Stimulated activated CD4-positive, alpha-beta T cell treated with anti-CD3 and anti-CD28 coated beads, Interleukin-1b, Interleukin-23, amount 100 ng/mL, for 48 hours (primary cell): ENCODE measurements at regions not wholly inside any gene's neighbourhood (a gene's known extent, or its start where the extent isn't known, plus 50 kb on each side); places are given as distances from the start of the nearest gene placed in this dataset.
"Not testable (repeated sequence)": the region's sequence is repeated elsewhere in the genome, so short reads cannot be mapped to it uniquely, and the experiment has no call there.

ENCODE experiments used
- DNase-seq: peaks from one replicate; pipeline ENCODE4 v3.0.0-alpha.2; 2020

DNA sequence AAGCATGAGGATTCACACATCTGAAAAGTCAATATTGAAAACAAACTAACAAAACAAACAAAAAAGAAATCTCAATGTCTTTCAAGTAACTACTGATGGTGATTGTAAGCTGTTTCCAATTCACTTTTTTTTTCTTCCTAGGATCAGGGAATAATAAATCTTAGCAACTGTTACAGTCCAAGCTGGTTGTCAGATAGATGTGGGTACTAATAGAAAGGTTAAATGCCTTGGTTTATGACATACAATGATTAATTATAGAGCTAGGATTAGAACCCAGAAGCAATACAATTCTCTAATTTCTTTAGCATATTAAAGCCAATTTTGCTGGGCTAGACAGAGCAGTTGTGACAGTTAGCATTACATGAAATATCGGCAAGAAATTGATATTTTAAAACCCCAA is 1301.6 kb downstream of the EPHA7 start:
- DNase-seq: no peak

DNA sequence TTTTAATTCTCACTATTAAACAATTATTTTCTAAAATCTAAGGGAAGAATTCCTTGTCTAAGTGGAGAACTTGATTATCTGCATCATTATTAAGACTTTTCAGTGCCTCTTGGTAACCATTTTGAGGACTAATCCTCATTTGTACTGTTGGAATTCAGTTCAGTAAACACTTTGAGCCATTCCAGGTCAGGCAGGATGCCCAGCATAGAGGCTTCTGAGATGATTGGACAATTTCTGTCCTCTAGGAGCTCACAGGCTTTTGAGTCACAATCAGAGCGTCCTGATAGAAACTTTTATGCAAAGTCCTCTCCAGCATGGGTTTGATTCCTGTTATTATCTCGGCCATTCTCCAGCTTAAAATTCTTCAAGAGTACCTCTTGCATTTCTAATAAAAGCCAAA is 1304.6 kb downstream of the EPHA7 start:
- no peak for DNase-seq

DNA sequence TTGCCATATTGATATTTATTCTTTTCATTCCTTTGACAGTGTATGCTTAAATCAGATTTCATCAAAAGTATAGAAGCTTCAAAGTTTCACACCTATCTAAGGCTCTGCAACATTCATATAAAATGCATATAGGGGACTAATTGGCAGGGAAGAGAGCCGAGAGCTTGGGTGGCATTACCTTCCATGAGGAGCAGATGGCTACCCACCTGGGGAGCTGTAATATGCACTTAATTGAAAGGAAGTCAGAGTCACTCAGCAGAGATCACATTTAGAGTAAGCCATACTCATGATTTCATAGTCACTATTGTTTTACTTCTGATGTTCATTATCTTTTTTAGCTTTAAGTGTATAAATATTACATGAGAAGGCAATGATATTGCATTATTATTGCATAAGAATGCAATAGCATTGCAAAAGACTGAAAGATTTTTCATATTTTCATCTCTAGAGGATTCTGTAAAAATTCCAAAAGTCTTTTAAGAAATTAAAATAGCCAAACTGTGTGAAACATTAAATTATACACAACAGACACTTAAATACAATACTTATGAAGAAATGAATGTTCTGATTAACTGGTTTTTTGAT is 1305.2 kb downstream of the EPHA7 start:
- no peak for DNase-seq

DNA sequence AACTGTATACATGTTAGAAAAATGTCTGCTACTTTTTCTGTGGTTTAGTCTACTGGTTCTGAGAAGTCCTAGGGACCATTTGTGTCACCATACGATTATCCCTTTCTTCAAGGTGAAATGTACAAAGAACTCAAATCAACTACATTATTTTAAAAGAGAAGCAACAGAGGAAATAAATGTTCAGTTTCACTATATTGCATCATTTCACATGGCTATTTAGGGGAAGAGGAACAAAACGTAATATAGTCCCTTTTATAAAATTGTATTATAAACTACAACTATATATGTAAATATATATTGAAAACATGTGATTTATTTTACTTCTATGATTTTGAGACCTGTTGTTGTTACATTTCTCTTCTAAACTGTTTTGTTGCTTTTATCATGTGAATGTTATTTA is 1308.0 kb downstream of the EPHA7 start:
- DNase-seq: no peak

DNA sequence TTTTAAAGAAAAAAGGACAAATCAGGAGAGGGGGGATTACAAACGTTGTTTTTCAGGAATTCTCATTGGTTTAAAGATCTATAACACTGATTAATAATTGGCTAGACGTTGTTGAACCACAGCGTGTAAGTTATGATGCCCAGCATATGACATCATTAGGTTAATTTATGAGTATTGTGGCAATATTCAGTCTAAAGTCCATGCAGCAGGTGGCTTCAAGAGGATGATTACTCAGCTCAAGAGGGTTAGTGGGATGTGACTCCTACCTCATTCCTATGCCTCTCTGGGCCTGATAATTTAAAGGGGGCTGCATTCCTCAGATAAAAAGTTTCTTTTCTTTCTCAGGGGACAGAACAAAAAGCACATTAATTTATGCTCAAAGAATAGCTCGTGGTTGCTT is 1309.0 kb downstream of the EPHA7 start:
- DNase-seq: no peak

DNA sequence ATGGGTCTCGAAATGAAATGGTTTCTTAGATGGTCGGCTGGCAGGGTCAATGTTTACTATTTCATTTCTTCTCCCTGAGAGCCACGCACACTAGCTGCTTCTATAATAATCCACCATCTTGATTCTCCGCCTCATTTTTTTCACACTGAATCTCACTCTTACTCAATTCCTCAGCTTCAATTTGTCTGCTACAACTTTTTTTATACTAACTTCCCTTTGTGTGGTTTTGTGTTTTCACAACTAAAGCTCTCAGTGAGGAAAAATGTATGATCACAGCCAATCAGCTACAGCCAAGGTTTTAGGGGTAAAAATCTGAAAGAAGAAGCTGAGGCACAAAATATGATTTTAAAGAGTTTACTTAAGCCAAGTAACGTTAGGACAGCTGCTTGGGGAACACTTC is 1309.4 kb downstream of the EPHA7 start:
- no peak for DNase-seq

DNA sequence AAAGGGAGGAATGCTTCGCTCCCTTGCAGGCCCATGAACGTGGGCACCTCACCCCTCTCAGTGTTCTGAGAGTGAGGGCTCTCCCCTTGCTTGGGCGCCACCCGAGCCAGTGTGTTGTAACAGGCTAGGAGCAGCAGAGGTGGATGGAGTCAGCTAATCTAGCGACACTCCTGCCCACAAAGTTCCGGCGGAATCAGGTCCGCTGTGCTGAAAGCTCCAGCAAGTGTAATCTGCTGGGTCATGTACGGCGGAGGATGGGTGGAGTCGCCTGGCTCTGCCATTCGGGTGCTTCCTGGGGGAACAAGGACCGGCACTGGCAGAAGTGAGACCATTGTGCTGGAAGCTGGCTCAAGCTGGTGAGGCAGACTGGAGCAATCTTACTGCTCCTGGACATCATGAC is 1310.1 kb downstream of the EPHA7 start:
- DNase-seq: no peak

DNA sequence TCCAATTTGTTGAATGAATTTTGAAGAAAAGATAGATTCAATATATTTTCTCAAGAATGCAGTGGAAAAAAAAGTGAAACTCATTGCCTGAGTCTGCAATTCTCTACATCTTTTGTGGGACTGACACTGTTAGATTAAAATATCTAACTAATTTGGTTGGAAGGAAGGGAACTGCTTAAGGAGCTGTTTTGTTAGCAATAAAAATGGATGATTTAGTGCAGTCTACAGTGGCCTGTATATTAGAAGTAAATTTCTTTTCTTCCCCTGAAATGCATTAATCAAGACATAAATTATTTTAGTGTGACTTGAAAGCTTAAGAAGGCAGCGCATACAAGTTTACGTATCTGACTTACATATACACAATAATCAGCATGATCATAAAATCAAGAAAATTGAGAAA is 1332.6 kb downstream of the EPHA7 start:
- no peak for DNase-seq

DNA sequence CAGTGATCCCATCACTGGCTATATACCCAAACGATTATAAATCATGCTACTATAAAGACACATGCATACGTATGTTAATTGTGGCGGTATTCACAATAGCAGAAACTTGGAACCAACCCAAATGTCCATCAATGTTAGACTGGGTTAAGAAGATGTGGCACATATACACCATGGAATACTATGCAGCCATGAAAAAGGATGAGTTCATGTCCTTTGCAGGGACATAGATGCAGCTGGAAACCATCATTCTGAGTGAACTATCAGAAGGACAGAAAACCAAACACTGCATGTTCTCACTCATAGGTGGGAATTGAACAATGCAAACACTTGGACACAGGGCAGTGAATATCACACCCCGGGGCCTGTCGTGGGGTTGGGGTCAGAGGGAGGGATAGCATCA is 1335.4 kb downstream of the EPHA7 start:
- DNase-seq: not testable (repeated sequence)

DNA sequence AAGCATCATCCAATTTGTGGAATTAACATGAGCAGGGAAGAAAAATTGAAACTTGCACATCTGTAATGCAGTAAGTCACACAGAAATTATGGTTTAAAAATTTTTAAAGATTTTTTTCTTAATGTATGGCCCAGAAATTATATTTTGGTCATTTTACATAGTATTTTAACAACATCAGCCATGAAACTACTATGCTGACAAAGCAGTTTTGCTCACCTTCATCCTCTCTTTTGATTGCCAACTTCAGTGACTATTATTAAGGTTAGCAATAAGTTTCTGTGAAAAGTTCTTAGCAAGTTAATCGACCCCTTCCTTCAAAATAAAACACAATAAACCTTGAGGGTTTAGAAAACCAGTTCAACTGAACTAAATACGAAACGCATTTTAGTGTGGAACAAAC is 1347.0 kb downstream of the EPHA7 start:
- DNase-seq: no peak

DNA sequence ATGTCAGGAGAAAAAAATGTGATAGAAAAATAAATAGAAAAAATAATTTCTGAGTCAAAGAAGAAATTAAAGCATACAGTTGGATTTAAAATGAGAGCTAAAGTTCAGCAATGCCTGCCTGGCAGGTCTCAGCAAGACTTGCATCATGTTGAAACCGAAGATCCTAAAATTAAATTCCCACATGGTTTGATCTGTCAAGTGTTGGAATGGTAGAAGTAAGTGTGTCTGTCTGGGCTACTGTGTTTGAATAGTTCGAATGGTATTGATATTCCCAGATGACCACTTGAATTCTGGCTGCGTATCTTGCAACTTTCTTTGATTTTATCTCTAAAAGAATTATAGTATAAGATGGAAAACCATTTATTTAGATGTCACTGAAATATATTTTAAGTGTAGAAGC is 1349.6 kb downstream of the EPHA7 start:
- DNase-seq: no peak

DNA sequence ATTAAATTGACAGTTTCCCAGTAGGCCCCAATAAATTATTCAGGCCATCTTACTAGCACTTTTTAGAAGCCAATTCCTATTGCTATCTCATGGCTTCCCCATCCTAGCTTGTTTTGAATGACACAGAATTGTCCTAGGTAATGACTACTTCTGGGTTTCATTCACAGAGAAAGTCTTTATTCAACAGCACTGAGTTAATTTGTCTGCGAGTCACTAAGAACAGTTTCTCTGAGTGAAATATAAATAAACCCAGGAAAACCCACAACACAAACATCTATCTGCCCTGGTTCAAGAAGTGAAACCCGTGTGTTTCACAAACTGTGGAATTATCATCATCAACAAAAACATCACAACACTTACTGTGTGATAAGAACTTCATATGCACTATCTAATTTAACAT is 1366.8 kb downstream of the EPHA7 start:
- no peak for DNase-seq

DNA sequence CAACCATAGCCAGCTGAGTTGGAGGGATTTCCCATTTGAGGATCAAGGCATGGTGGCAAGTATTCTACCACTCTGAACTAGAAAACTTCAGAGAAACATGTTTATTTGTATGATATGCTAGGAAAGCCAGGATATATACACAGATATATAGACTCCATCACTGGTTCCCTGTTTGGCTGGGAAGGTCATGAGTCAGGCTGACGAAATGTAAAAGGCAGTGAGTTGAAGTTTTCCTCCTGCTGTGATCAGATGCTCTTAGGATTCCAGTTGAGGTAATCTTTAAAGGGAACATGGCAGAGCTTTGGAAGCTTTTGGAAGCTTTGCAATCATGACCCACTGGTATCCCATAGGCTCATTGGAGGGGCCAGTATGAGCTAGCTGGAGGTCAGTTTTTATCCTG is 1369.1 kb downstream of the EPHA7 start:
- DNase-seq: no peak

DNA sequence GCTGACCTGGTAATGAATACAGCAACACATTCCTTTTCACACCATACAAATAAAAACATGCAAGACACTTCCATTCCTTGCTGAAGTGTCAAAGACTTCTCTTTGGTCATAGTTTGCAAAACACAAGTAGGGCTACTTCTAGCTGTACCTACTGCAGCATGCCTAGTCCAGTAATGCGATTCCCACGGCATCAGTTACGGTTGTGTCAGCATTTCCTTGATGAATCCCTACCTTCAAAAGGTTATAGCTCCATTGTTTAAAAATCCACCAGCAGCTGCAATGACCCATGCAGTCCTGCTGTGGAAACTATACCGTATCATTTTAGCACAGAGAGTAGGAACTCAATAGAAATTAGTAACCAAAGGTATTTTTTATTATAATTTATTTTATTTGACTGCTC is 1371.5 kb downstream of the EPHA7 start:
- DNase-seq: no peak

DNA sequence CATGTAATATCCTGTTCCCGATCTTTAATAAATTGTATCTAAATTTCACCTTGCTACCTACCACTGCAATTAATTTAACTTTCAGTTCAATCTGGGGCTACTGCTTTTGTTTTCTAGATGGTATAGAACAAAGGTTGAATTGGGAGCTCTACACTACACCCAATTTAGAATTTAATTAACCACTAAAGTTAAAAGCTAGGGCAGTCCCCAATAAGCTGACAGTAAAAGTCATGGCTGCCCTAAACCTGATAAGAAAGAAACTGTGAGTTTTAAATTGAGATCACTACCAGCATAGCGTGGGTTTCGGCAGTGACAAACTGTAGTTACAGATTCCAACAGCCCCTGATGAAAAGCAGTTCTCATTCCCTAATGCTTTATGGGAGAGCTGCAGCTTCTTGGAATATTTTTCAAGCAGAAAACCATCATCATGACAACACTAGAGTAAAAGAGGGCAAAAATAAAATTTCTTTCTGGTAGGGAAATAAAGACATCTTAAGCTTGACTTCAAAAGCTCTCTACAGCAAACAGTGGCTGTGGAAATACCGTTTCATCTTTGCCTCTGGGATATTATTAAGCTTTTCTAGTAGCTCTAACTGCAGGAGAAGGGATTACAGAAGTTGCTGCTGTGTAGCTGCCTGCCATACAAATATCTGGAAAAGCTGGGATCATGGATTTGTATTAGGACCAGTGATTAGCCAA is 1372.1 kb downstream of the EPHA7 start:
- DNase-seq: no peak

DNA sequence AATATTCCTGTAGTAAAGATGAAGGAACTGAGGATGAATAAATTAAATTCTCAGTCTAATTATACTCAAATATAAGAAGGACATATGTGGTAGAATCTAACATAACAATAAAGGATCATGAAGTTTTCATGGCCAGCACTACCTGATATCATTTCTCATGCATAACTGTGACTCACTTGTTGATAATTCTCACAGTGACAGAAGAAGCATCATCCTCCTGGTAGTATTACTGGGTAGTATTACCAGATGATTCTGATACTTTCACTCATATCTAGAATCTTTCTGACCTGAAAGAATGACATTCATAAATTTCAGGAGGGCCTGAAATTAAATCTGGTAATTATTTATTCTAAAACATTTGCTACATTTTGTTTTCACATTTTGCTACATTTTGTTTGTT is 1375.0 kb downstream of the EPHA7 start:
- no peak for DNase-seq

DNA sequence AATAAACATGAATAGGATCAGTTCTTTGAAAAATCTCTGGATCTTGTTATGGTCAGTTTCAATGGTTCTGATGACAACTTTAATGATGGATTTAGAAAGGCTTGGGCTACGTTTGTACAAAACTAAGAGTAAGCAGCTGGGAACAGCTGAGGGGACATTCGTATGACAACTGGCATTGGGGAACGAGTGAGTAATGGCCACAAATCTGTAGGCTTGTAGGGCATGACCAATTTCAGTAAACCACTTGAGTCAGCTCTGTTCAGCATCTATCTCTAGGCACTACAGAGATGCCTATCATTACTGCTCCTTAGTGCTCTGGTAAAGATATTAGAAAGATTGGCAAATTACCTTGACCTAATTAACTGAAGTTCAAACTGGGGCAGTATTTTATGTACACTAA is 1375.6 kb downstream of the EPHA7 start:
- DNase-seq: no peak

DNA sequence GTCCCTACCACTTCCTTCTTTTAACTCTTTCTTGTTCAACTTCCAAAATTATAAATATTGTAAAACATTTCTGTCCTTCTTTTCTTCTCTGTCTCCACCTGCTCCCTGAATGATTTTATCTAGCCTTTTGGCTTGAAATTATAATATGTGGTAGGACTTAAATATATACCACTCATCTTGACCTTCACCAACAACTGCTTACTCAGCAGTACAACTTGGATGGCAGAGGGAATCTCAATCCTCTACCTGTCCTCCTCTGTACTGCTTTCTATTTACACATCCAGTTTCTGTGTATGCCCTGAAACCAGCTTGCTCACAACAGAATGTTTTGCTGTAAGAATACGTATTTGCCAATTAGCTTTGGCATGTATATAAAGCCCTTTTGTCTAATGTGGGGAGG is 1392.5 kb downstream of the EPHA7 start:
- DNase-seq: no peak

DNA sequence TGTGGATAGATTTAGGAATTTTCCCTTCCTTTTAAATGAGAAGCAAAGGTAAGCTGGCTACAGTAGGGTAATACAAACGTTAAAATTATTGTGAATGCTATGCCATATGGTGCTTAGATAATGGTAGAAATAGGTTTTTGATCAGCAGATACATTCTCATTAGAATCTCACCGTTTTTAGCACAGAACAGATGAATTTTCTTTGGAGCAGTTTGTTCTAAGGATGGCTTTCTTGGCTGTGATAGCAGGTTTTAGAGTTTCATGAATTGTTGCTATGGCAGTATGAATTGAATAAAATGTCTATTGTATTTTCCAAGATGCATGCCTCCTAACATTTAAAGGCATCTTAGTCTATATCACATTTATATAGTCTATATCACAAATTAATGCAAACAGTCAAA is 1394.5 kb downstream of the EPHA7 start:
- no peak for DNase-seq

DNA sequence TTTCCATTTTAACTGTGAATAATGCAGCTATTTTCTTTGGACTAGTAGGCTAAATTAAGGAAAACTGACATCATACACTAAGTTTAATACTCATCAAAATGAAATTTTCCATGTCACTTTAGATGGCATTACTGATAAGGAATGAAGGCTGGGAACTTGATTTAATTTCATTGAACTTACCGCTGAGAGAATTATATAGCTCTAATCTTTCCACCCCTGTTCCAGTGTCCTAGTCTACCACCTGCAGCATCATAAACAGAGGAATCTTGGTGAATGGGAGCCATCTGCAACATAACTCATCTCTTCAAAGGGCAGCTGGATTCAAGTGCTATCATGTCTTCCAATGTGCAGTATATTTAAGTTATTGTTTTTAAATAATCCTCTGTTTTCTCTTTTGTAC is 1395.2 kb downstream of the EPHA7 start:
- DNase-seq: no peak

DNA sequence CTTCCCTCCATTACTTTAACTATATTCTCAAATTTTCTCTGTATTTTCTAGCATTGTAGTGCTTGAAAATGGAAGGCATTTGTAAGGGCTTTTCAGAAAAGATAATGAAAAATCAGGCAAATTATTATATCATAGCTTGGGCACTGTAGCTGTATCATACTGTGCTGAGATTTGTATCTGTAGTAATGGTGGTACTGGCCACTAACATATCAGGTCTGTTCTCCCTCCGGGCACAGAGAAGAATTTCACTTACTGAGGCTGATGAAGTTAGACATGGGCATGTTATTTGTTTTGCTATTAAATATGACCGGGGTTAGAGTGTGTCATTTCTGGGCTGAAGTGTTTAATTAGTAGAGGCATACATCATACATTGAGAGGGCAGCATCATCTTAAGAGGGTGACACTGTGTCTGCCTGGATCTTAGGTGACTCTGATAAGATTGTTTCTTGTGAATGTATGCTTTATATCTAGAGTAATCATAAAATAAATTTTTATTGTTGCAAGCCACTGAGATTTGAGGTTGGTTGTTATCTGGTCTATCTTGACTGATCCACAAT is 1395.9 kb downstream of the EPHA7 start:
- no peak for DNase-seq

DNA sequence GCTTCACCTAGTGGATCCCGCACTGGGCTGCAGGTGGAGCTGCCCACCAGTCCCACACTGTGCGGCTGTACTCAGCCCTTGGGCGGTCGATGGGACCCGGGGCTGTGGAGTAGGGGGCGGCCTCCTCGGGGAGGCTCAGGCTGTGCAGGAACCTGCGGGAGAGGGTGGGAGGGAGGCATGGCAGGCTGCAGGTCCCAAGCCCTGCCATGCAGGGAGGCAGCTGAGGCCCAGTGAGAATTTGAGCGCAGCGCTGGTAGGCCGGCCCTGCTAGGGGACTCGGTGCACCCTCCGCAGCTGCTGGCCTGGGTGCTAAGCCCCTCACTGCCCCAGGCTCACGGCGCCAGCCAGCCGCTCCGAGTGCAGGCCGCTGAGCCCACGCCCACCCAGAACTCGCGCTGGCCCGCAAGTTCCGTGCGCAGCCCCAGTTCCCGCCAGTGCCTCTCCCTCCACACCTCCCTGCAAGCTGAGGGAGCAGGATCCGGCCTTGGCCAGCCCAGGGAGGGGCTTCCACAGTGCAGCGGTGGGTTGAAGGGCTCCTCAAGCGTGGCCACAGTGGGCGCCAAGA is 1407.6 kb downstream of the EPHA7 start:
- DNase-seq: no peak

DNA sequence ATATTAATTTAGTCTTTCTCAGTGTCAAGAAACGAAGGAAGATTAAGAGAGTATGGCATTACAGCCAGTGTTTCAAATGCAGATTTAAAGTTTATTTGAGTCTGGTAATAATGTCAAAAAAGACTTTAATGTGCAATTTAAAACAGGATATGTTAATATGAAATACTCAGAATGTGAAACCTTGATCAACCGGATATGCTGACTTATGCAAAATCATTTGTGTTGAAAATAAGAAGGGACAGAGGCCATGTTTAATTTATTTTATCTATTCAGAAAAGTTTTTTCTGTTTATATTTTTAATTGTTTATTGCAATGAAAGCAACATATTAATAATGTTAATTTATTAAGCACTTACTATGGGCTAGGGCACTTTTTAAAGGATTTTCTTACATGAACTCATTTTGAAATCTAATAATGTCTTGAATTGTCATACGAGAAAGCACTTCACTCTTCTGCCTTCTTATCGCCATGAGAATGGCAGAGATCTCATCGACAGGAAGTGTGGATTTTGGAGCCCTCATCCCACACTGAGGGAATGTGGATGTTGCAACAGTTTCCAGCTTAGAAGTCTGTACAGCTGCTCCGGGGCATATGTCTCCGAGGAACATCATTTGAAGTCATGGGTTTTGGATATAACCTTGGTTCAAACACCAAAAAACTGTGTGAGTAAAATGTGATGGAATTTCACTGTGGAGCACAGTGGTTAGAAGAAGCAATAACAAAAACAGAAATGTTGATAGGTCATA is 1410.4 kb downstream of the EPHA7 start:
- DNase-seq: no peak

DNA sequence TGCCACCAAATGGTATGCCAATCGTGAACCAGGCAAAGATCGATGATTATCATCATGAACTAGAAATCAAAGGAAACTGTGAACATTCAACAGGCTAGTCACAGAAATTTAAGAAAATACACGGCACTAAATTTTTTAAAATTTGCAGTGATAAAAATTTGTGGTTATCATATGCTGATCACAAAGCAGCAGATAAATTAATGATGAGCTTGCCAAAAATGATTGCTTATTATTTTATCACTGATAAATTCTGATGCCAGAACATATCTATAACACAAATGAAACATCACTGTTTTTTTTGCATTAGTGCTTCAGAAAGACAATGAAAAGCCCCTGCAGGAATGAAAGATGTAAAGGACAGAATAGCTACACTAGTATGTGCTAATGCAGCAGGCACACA is 1413.2 kb upstream of the MAP3K7 start:
- DNase-seq: no peak
